IMR-90 (cell line): ENCODE measurements at regions not wholly inside any gene's neighbourhood (a gene's known extent, or its start where the extent isn't known, plus 50 kb on each side); places are given as distances from the start of the nearest gene placed in this dataset.

Source experiments
- ATAC-seq: fragments of 200-7000 bp; cut with Tn5 transposase; 2 replicates; pipeline ENCODE4 v1.9.1; 2020; ENCODE audit warnings: low read depth, mild to moderate bottlenecking, moderate library complexity
- BruUV-seq: library from RNA; stranded (reverse); fragments of 400-500 nt; replicated peaks from 2 replicates; lab custom pipeline; 2021; lab: Mats Ljungman, UMichigan
- CTCF ChIA-PET: fragments of 300-600 bp; formaldehyde crosslinking; extraction: SDS; loops from one replicate; lab custom pipeline; 2021; ENCODE audit warnings: antibody characterized with exemption; lab: Yijun Ruan, JAX
- POLR2A ChIA-PET: fragments of 300-600 bp; sonication (Branson Sonifier 250); formaldehyde crosslinking; loops from one replicate; lab custom pipeline; 2022; ENCODE audit warnings: antibody characterized with exemption; ENCODE audit not compliant: unreplicated experiment; lab: Charles Lee
- DNase-seq: peaks from one replicate; pipeline ENCODE4 v3.0.0; 2013
- H2AFZ ChIP-seq: replicated peaks from 2 replicates; pipeline ENCODE3; 2013; ENCODE audit warnings: low read length, mild to moderate bottlenecking; ENCODE audit not compliant: poor library complexity
- H2AK5ac ChIP-seq: 2 replicates; pipeline ENCODE4 v1.6.1; 2013; ENCODE audit warnings: low read depth, low read length, inconsistent platforms
- H2AK9ac ChIP-seq: replicated peaks from 2 replicates; pipeline ENCODE3; 2013; ENCODE audit warnings: mild to moderate bottlenecking, low read depth, low read length, moderate library complexity; ENCODE audit not compliant: poor library complexity
- H2BK120ac ChIP-seq: 2 replicates; pipeline ENCODE4 v1.6.1; 2013; ENCODE audit warnings: low read depth, low read length, inconsistent platforms
- H2BK15ac ChIP-seq: 3 replicates; pipeline ENCODE4 v1.6.1; 2013; ENCODE audit warnings: low read depth, low read length, inconsistent platforms
- H2BK20ac ChIP-seq: 2 replicates; pipeline ENCODE4 v1.6.1; 2013; ENCODE audit warnings: low read depth, mild to moderate bottlenecking, inconsistent platforms, low read length, moderate library complexity
- H2BK5ac ChIP-seq: 2 replicates; pipeline ENCODE4 v1.6.1; 2013; ENCODE audit warnings: mild to moderate bottlenecking, low read depth, low read length, inconsistent platforms; ENCODE audit not compliant: poor library complexity, severe bottlenecking
- H3K14ac ChIP-seq: replicated peaks from 2 replicates; pipeline ENCODE4 v1.6.1; 2013; ENCODE audit warnings: low read depth, low read length, inconsistent platforms
- H3K18ac ChIP-seq: 2 replicates; pipeline ENCODE4 v1.6.1; 2013; ENCODE audit warnings: low read depth, low read length, control low read depth
- H3K23ac ChIP-seq: 2 replicates; pipeline ENCODE4 v1.6.1; 2013; ENCODE audit warnings: low read depth, low read length, inconsistent platforms
- H3K27ac ChIP-seq: 2 replicates; pipeline ENCODE4 v1.5.1; 2013; ENCODE audit warnings: mild to moderate bottlenecking, control low read depth, low read length; ENCODE audit not compliant: insufficient read depth
- H3K27me3 ChIP-seq: 2 replicates; pipeline ENCODE4 v1.6.1; 2013; ENCODE audit warnings: low read length; ENCODE audit not compliant: control insufficient read depth, insufficient read depth
- H3K36me3 ChIP-seq: 2 replicates; pipeline ENCODE4 v1.6.1; 2013; ENCODE audit warnings: low read length, mixed read lengths; ENCODE audit not compliant: control insufficient read depth, insufficient read depth
- H3K4ac ChIP-seq: 2 replicates; pipeline ENCODE4 v1.6.1; 2013; ENCODE audit warnings: low read depth, low read length, inconsistent platforms
- H3K4me1 ChIP-seq: 2 replicates; pipeline ENCODE4 v1.6.1; 2013; ENCODE audit warnings: low read length, mixed read lengths; ENCODE audit not compliant: control insufficient read depth, insufficient read depth
- H3K4me2 ChIP-seq: 2 replicates; pipeline ENCODE4 v1.6.1; 2013; ENCODE audit warnings: low read depth, mild to moderate bottlenecking, control low read depth, low read length, moderate library complexity
- H3K4me3 ChIP-seq: 2 replicates; pipeline ENCODE4 v1.5.1; 2013; ENCODE audit warnings: low read depth, mild to moderate bottlenecking, control low read depth, low read length, moderate library complexity; ENCODE audit not compliant: insufficient read depth
- H3K56ac ChIP-seq: 2 replicates; pipeline ENCODE4 v1.6.1; 2013; ENCODE audit warnings: low read length, inconsistent platforms; ENCODE audit not compliant: insufficient read depth; ENCODE audit errors: extremely low read depth
- H3K79me1 ChIP-seq, 2 experiments: 2 replicates each; pipeline ENCODE4 v1.6.1; 2013; ENCODE audit warnings: low read length in 2 of 2, inconsistent platforms in 1 of 2, low read depth in 1 of 2
- H3K9ac ChIP-seq: 2 replicates; pipeline ENCODE4 v1.6.1; 2013; ENCODE audit warnings: low read depth, low read length, control low read depth
- H3K9me1 ChIP-seq: 2 replicates; pipeline ENCODE4 v1.6.1; 2013; ENCODE audit warnings: low read length, inconsistent platforms; ENCODE audit not compliant: insufficient read depth
- H3K9me3 ChIP-seq: 2 replicates; pipeline ENCODE4 v1.6.1; 2013; ENCODE audit warnings: low read length; ENCODE audit not compliant: control insufficient read depth, insufficient read depth
- H4K20me1 ChIP-seq: 2 replicates; pipeline ENCODE4 v1.6.1; 2013; ENCODE audit warnings: low read length, inconsistent platforms; ENCODE audit not compliant: insufficient read depth
- H4K5ac ChIP-seq: 2 replicates; pipeline ENCODE4 v1.6.1; 2013; ENCODE audit warnings: mild to moderate bottlenecking, low read depth, low read length, control low read depth
- H4K8ac ChIP-seq, 2 experiments: 2 replicates each; pipeline ENCODE4 v1.6.1; 2013; ENCODE audit warnings: low read depth in 2 of 2, low read length in 2 of 2, control low read depth in 1 of 2, inconsistent platforms in 1 of 2
- H4K91ac ChIP-seq: 2 replicates; pipeline ENCODE4 v1.6.1; 2013; ENCODE audit warnings: low read depth, low read length, inconsistent platforms; ENCODE audit not compliant: insufficient read depth
- CEBPB ChIP-seq: IDR thresholded peaks from 2 replicates; pipeline ENCODE4 v1.6.1; 2012; ENCODE audit warnings: low read depth, low read length, improper control_type of control experiment
- CTCF ChIP-seq: conservative IDR thresholded peaks from 2 replicates; pipeline ENCODE4 v1.5.1; 2012; ENCODE audit warnings: mild to moderate bottlenecking, low read depth, low read length, improper control_type of control experiment
- FOS ChIP-seq: fragments of 150-350 bp; IDR thresholded peaks from 2 replicates; pipeline ENCODE4 v1.6.1; 2016; ENCODE audit warnings: low read depth, low read length
- MAZ ChIP-seq: IDR thresholded peaks from 2 replicates; pipeline ENCODE4 v1.6.1; 2012; ENCODE audit warnings: low read depth, mild to moderate bottlenecking, low read length, improper control_type of control experiment, moderate library complexity, borderline replicate concordance
- NFE2L2 ChIP-seq: fragments of 150-350 bp; IDR thresholded peaks from 2 replicates; pipeline ENCODE4 v1.6.1; 2016; ENCODE audit warnings: low read depth, mild to moderate bottlenecking, low read length
- RAD21 ChIP-seq: IDR thresholded peaks from 2 replicates; pipeline ENCODE4 v1.6.1; 2012; ENCODE audit warnings: low read length, improper control_type of control experiment
- RFX5 ChIP-seq: IDR thresholded peaks from 2 replicates; pipeline ENCODE4 v1.8.0; 2012; ENCODE audit warnings: low read depth, mild to moderate bottlenecking, low read length, moderate library complexity
- USF2 ChIP-seq: fragments of 150-350 bp; IDR thresholded peaks from 2 replicates; pipeline ENCODE4 v1.6.1; 2017; ENCODE audit warnings: mild to moderate bottlenecking, antibody characterized with exemption, low read length, low read depth
- WGBS, 2 experiments: methylation state at CpG; one replicate each; pipeline versions ENCODE4 v1.1.5 to v1.1.7; 2013; ENCODE audit warnings: missing lambda C conversion rate in 2 of 2; ENCODE audit not compliant: insufficient read length in 1 of 2; ENCODE audit errors: extremely low coverage in 2 of 2; 5-methylcytosine and 5-hydroxymethylcytosine counted together
- dilution Hi-C: fragments of 300-500 bp; cut with HindIII; formaldehyde crosslinking; loops from one replicate; pipeline ENCODE4 v1.14.3; 2018; ENCODE audit warnings: low sequenced_read_pairs; ENCODE audit not compliant: unreplicated experiment
- in situ Hi-C: fragments of 300-500 bp; cut with MboI; formaldehyde crosslinking; loops from 3 replicates; pipeline ENCODE4 v1.14.3; 2019; ENCODE audit warnings: low sequenced_read_pairs, inconsistent platforms, mixed read lengths
- intact Hi-C: fragments of 100-400 bp; cut with micrococcal nuclease; formaldehyde crosslinking; loops from 2 replicates; pipeline ENCODE4 v1.10.0; 2022

- peak; percentile 84 for TF ChIP-seq NFE2L2
Observed at GRCh38 chr6:74606582-74607071, 599.2 kb downstream of the COL12A1 start (continued).

GRCh38 chr6:74605922-74606581, 599.8 kb downstream of the COL12A1 start:
- dilution Hi-C loops (no loop called here), intact Hi-C loops (no loop called here), in situ Hi-C loops (no loop called here)
- H3K56ac ChIP-seq, result 0 out of 2 replicates have a peak overlapping the region, but pooled peaks have one; percentile 49
- peak overlapping the region; percentile 88; the same call in 1 of the 2 replicates for H4K5ac ChIP-seq
- no peak for DNase-seq
- no peaks in the 10 kb centered on the region for H3K27me3 ChIP-seq
- no peaks in the 10 kb centered on the region for H3K36me3 ChIP-seq
- peak overlapping the region; percentile 79 for H4K91ac ChIP-seq
- TF ChIP-seq FOS (no peak), RAD21 (no peak), MAZ (no peak), RFX5 (no peak), NFE2L2 (no peak), CTCF (no peak), CEBPB (no peak), USF2 (no peak)
- H3K27ac ChIP-seq, result peak overlapping the region; percentile 72; the same call in 1 of the 2 replicates
- peak overlapping the region; percentile 98 for H2AK5ac ChIP-seq
- H3K4ac ChIP-seq, result peak overlapping the region; percentile 84
- H3K23ac ChIP-seq, result 0 out of 2 replicates have a peak overlapping the region, but pooled peaks have one; percentile 35
- no peaks in the 10 kb centered on the region for H4K20me1 ChIP-seq
- peak overlapping the region; percentile 74 for H3K14ac ChIP-seq
- H2BK120ac ChIP-seq, result peak overlapping the region; percentile 92
- no peak for ATAC-seq
- H3K79me1 ChIP-seq, result no peaks in the 10 kb centered on the region; a peak in 1 of 4 replicates
- no peak overlapping the region for H3K9ac ChIP-seq
- no peak overlapping the region for H2AFZ ChIP-seq
- peak overlapping the region; percentile 12 to 60; a peak in 2 of 4 replicates for H4K8ac ChIP-seq
- peak overlapping the region; percentile 94 for H2BK5ac ChIP-seq
- H3K4me2 ChIP-seq, result peak overlapping the region; percentile 95
- H3K4me3 ChIP-seq, result no peak overlapping the region
- H3K9me1 ChIP-seq, result peaks cover 15% of the 10 kb centered on the region
- WGBS, 2 experiments, result no CpG with 5 or more reads among the region's 3 CpGs
- H2AK9ac ChIP-seq, result no peak overlapping the region
- CTCF ChIA-PET, result no interaction called here
- POLR2A ChIA-PET, result no interaction called here
- peak overlapping the region; percentile 86 for H2BK20ac ChIP-seq
- peaks cover 22% of the 10 kb centered on the region for H3K4me1 ChIP-seq
- BruUV-seq, result no TSS peak
- H3K9me3 ChIP-seq, result no peaks in the 10 kb centered on the region
- H3K18ac ChIP-seq, result peak overlapping the region; percentile 98
- H2BK15ac ChIP-seq, result peak overlapping the region; percentile 97; the same call in 2 of the 3 replicates
